Rectal smooth muscle tissue (tissue), 1 donor: ENCODE measurements at regions not wholly inside any gene's neighbourhood (a gene's known extent, or its start where the extent isn't known, plus 50 kb on each side); places are given as distances from the start of the nearest gene placed in this dataset.

ENCODE experiments used
- H3K27ac ChIP-seq: one replicate; pipeline ENCODE4 v1.7.0; 2013; ENCODE audit warnings: low read depth, low read length, inconsistent platforms
- H3K27me3 ChIP-seq: one replicate; pipeline ENCODE4 v1.7.0; 2013; ENCODE audit warnings: low read length; ENCODE audit not compliant: control insufficient read depth, insufficient read depth
- H3K36me3 ChIP-seq: one replicate; pipeline ENCODE4 v1.7.0; 2013; ENCODE audit warnings: low read length; ENCODE audit not compliant: control insufficient read depth, insufficient read depth
- H3K4me1 ChIP-seq: one replicate; pipeline ENCODE4 v1.7.0; 2013; ENCODE audit warnings: low read length; ENCODE audit not compliant: control insufficient read depth, insufficient read depth
- H3K4me3 ChIP-seq: one replicate; pipeline ENCODE4 v1.7.0; 2013; ENCODE audit warnings: low read length
- H3K9ac ChIP-seq: one replicate; pipeline ENCODE4 v1.7.0; 2013; ENCODE audit warnings: low read length

GRCh38 chr5:1709171-1709803, 90.3 kb downstream of the MRPL36 start:
- H3K27ac ChIP-seq, result no peak overlapping the region
- peaks cover 2% of the 10 kb centered on the region for H3K27me3 ChIP-seq
- H3K36me3 ChIP-seq, result no peaks in the 10 kb centered on the region

GRCh38 chr5:1708592-1709141, 91.0 kb downstream of the MRPL36 start:
- H3K4me1 ChIP-seq, result no peaks in the 10 kb centered on the region
- peaks cover 2% of the 10 kb centered on the region for H3K27me3 ChIP-seq
- no peak overlapping the region for H3K4me3 ChIP-seq
- H3K36me3 ChIP-seq, result no peaks in the 10 kb centered on the region
- H3K27ac ChIP-seq, result no peak overlapping the region
- H3K9ac ChIP-seq, result no peak overlapping the region

More at GRCh38 chr5:1709171-1709803, 90.3 kb downstream of the MRPL36 start:
- no peaks in the 10 kb centered on the region for H3K4me1 ChIP-seq
- no peak overlapping the region for H3K4me3 ChIP-seq
- H3K9ac ChIP-seq, result no peak overlapping the region

- Histone ChIP-seq H3K4me3 (no peak overlapping the region), H3K9ac (no peak overlapping the region), H3K27ac (no peak overlapping the region), H3K4me1 (no peaks in the 10 kb centered on the region), H3K27me3 (peaks cover 5% of the 10 kb centered on the region), H3K36me3 (no peaks in the 10 kb centered on the region)
Observed at GRCh38 chr5:1707467-1707866, 92.2 kb downstream of the MRPL36 start.

GRCh38 chr5:1706428-1706827, 93.2 kb downstream of the MRPL36 start:
- H3K9ac ChIP-seq, result no peak overlapping the region
- H3K27ac ChIP-seq, result no peak overlapping the region
- H3K36me3 ChIP-seq, result no peaks in the 10 kb centered on the region
- no peaks in the 10 kb centered on the region for H3K4me1 ChIP-seq
- no peak overlapping the region for H3K4me3 ChIP-seq
- peaks cover 5% of the 10 kb centered on the region for H3K27me3 ChIP-seq

GRCh38 chr5:1706021-1706420, 93.6 kb downstream of the MRPL36 start:
- Histone ChIP-seq H3K36me3 (no peaks in the 10 kb centered on the region), H3K4me1 (no peaks in the 10 kb centered on the region), H3K27me3 (peaks cover 5% of the 10 kb centered on the region), H3K4me3 (no peak overlapping the region), H3K9ac (no peak overlapping the region), H3K27ac (no peak overlapping the region)

- no peaks in the 10 kb centered on the region for H3K36me3 ChIP-seq
- H3K9ac ChIP-seq, result no peak overlapping the region
- no peaks in the 10 kb centered on the region for H3K4me1 ChIP-seq
- H3K4me3 ChIP-seq, result no peak overlapping the region
- H3K27me3 ChIP-seq, result peaks cover 5% of the 10 kb centered on the region
- H3K27ac ChIP-seq, result no peak overlapping the region
Observed at GRCh38 chr5:1704676-1705075, 95.0 kb downstream of the MRPL36 start.

GRCh38 chr5:1704266-1704665, 95.4 kb downstream of the MRPL36 start:
- Histone ChIP-seq H3K9ac (no peak overlapping the region), H3K4me1 (no peaks in the 10 kb centered on the region), H3K36me3 (no peaks in the 10 kb centered on the region), H3K4me3 (no peak overlapping the region), H3K27me3 (peaks cover 5% of the 10 kb centered on the region), H3K27ac (no peak overlapping the region)

- Histone ChIP-seq H3K27me3 (peaks cover 3% of the 10 kb centered on the region), H3K27ac (no peak overlapping the region), H3K36me3 (no peaks in the 10 kb centered on the region), H3K9ac (no peak overlapping the region), H3K4me3 (no peak overlapping the region), H3K4me1 (no peaks in the 10 kb centered on the region)
Observed at GRCh38 chr5:1703352-1704050, 96.1 kb downstream of the MRPL36 start.

- Histone ChIP-seq H3K27ac (no peak overlapping the region), H3K27me3 (peaks cover 3% of the 10 kb centered on the region), H3K4me1 (no peaks in the 10 kb centered on the region), H3K4me3 (no peak overlapping the region), H3K36me3 (no peaks in the 10 kb centered on the region), H3K9ac (no peak overlapping the region)
Observed at GRCh38 chr5:1702318-1702717, 97.3 kb downstream of the MRPL36 start.

GRCh38 chr5:1701884-1702283, 97.8 kb downstream of the MRPL36 start:
- H3K4me3 ChIP-seq, result no peak overlapping the region
- H3K9ac ChIP-seq, result no peak overlapping the region
- H3K27ac ChIP-seq, result no peak overlapping the region
- no peaks in the 10 kb centered on the region for H3K36me3 ChIP-seq
- peaks cover 3% of the 10 kb centered on the region for H3K27me3 ChIP-seq
- H3K4me1 ChIP-seq, result no peaks in the 10 kb centered on the region

GRCh38 chr5:1701216-1701864, 98.3 kb downstream of the MRPL36 start:
- Histone ChIP-seq H3K36me3 (no peaks in the 10 kb centered on the region), H3K4me1 (no peaks in the 10 kb centered on the region), H3K4me3 (no peak overlapping the region), H3K27me3 (peaks cover 3% of the 10 kb centered on the region), H3K27ac (no peak overlapping the region), H3K9ac (no peak overlapping the region)

- no peaks in the 10 kb centered on the region for H3K4me1 ChIP-seq
- H3K4me3 ChIP-seq, result no peak overlapping the region
- H3K9ac ChIP-seq, result no peak overlapping the region
- H3K27me3 ChIP-seq, result peaks cover 3% of the 10 kb centered on the region
- no peaks in the 10 kb centered on the region for H3K36me3 ChIP-seq
- no peak overlapping the region for H3K27ac ChIP-seq
Observed at GRCh38 chr5:1699394-1699793, 100.2 kb downstream of the MRPL36 start.
